Right lobe of liver (tissue), 6 donors: ENCODE measurements at regions not wholly inside any gene's neighbourhood (a gene's known extent, or its start where the extent isn't known, plus 50 kb on each side); places are given as distances from the start of the nearest gene placed in this dataset.
"Not testable (repeated sequence)": the region's sequence is repeated elsewhere in the genome, so short reads cannot be mapped to it uniquely, and the experiment has no call there.

Experiments used
- ATAC-seq, 4 donors: fragments of 200-7000 bp; cut with Tn5 transposase; one replicate each; pipeline ENCODE4 v1.9.1; 2020; ENCODE audit warnings: mild to moderate bottlenecking in 4 of 4, moderate library complexity in 4 of 4
- DNase-seq, 3 donors: peaks; one replicate each; pipeline ENCODE4 v3.0.0-alpha.2; 2020
- H3K27ac ChIP-seq, 3 donors: fragments of 200-600 bp; one replicate each; pipeline ENCODE4 v1.8.0; 2022
- H3K27me3 ChIP-seq, 2 donors: fragments of 200-600 bp; one replicate each; pipeline ENCODE4 v1.8.0; 2022
- H3K36me3 ChIP-seq, 4 donors: fragments of 200-600 bp; sonication (generic) in 1 of 4; one replicate each; pipeline versions ENCODE4 v1.5.1 to v1.8.0; 2017 to 2022; ENCODE audit warnings: control low read depth in 1 of 4
- H3K4me1 ChIP-seq, 4 donors: fragments of 200-600 bp; sonication (generic) in 1 of 4; one replicate each; pipeline versions ENCODE4 v1.5.1 to v1.8.0; 2017 to 2022; ENCODE audit warnings: control low read depth in 1 of 4
- H3K4me3 ChIP-seq, 3 donors: fragments of 200-600 bp; one replicate each; pipeline ENCODE4 v1.8.0; 2022
- H3K9me3 ChIP-seq, 4 donors: fragments of 200-600 bp; sonication (generic) in 1 of 4; one replicate each; pipeline versions ENCODE4 v1.5.1 to v1.8.0; 2017 to 2022; ENCODE audit warnings: control low read depth in 1 of 4
- POLR2A ChIP-seq: fragments of 450-650 bp; IDR thresholded peaks from one replicate; pipeline ENCODE4 v1.6.1; 2017; ENCODE audit warnings: antibody characterized with exemption, mild to moderate bottlenecking
- WGBS: methylation state at CpG from one replicate; pipeline ENCODE4 v1.1.6; 2018; ENCODE audit warnings: low coverage, low lambda C conversion rate; ENCODE audit not compliant: insufficient coverage; ENCODE audit errors: missing lambda C conversion rate; 5-methylcytosine and 5-hydroxymethylcytosine counted together
- intact Hi-C, 2 donors: fragments of 100-400 bp; cut with DNase I; formaldehyde crosslinking; loops; one replicate each; pipeline versions ENCODE4 v1.11.2 to v1.14.1; 2022
- TF ChIP-seq, protein P1 (sequence below), 4 donors: fragments of 200-600 bp in 3 of 4; fragments of 450-650 bp in 1 of 4; IDR thresholded peaks; one replicate each; pipeline versions ENCODE4 v1.5.1 to v1.8.0; 2016 to 2022; ENCODE audit warnings: antibody characterized with exemption in 4 of 4, mild to moderate bottlenecking in 2 of 4
- donor health status: DM: no; HTN: yes; CAD: no.
- donor health status: DM: no; HTN: no; CAD: no.
- donor health status: DM: no; HTN: no; CAD: no.
- donor health status: DM: no; HTN: yes; CAD: no.
- donor health status: DM: no; HTN: yes; CAD: no.

DNA sequence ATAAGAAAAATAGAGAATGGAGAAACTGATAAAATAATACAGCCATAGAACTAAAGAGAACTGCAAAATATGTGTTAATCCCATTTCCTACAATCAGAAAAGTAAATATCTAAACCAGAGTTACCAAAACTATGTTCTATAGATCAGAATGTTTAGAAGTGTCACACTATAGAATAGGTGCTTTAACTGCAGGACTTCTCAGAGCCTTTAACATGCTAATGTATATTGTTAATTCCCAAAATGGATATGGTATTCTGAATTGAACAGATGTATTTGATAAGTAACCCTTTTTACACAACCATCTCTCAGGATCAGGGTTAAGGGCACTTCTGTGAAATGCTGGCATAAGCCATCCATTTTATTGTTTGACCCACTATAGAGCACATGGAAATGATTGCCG is 200.3 kb downstream of the SHOX2 start:
- DNase-seq (no peak), ATAC-seq (no peak)
- Histone ChIP-seq H3K4me1 (no peaks in the 10 kb centered on the region), H3K36me3 (no peaks in the 10 kb centered on the region), H3K27me3 (no peaks in the 10 kb centered on the region), H3K4me3 (no peak overlapping the region), H3K27ac (no peak overlapping the region), H3K9me3 (no peaks in the 10 kb centered on the region)
- intact Hi-C loops: no loop called here
- 31% methylated on average over 1 of the region's 1 CpG for WGBS
- no peak for TF ChIP-seq POLR2A
- TF ChIP-seq, protein P1, sequence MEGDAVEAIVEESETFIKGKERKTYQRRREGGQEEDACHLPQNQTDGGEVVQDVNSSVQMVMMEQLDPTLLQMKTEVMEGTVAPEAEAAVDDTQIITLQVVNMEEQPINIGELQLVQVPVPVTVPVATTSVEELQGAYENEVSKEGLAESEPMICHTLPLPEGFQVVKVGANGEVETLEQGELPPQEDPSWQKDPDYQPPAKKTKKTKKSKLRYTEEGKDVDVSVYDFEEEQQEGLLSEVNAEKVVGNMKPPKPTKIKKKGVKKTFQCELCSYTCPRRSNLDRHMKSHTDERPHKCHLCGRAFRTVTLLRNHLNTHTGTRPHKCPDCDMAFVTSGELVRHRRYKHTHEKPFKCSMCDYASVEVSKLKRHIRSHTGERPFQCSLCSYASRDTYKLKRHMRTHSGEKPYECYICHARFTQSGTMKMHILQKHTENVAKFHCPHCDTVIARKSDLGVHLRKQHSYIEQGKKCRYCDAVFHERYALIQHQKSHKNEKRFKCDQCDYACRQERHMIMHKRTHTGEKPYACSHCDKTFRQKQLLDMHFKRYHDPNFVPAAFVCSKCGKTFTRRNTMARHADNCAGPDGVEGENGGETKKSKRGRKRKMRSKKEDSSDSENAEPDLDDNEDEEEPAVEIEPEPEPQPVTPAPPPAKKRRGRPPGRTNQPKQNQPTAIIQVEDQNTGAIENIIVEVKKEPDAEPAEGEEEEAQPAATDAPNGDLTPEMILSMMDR (IDR thresholded peaks at IDR 0.05): no peak

DNA sequence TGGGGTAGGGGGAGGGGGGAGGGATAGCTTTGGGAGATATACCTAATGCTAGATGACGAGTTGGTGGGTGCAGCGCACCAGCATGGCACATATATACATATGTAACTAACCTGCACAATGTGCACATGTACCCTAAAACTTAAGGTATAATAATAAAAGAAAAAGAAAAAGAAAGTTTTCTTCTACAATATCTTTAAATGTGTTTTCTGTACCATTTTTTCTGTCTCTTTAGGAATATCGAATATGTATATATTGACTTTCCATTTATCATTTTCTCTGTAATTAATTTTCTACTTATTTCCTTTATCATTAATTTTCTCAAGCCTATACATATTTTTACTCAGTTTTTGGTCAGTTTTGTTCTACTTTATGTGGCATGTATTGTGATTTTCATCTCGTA is 203.5 kb downstream of the SHOX2 start:
- H3K9me3 ChIP-seq, H3K27ac ChIP-seq, H3K36me3 ChIP-seq, DNase-seq, intact Hi-C loops, ATAC-seq, H3K4me1 ChIP-seq, H3K4me3 ChIP-seq, H3K27me3 ChIP-seq: not testable (repeated sequence)
- 70% methylated on average over 4 of the region's 4 CpGs for WGBS

DNA sequence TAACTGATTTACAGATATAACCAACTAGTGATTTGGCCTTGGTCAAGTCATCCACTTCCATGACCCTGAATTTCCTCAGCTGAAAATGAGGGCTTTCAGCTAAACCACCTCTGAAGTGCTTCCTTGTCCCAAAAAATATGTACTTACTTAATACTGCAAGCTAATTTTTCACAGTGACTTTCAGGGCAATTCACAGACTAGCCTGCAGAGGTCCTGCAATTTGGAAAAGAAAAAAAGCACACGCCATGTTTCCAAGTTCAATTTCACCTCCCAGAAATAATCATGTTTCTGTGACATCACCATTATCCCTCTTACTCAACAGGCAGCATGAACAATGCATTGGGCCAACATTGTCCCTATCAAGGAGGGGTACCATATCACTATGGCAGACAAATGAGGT is 218.2 kb downstream of the SHOX2 start:
- Histone ChIP-seq H3K4me3 (no peak overlapping the region), H3K36me3 (no peaks in the 10 kb centered on the region), H3K27ac (no peak overlapping the region), H3K27me3 (no peaks in the 10 kb centered on the region), H3K9me3 (no peaks in the 10 kb centered on the region), H3K4me1 (no peaks in the 10 kb centered on the region)
- TF ChIP-seq, protein P1 (IDR thresholded peaks at IDR 0.05): no peak
- no peak for TF ChIP-seq POLR2A
- ATAC-seq (no peak), DNase-seq (no peak)
- intact Hi-C loops: no loop called here
- 33% methylated on average over 1 of the region's 1 CpG for WGBS

DNA sequence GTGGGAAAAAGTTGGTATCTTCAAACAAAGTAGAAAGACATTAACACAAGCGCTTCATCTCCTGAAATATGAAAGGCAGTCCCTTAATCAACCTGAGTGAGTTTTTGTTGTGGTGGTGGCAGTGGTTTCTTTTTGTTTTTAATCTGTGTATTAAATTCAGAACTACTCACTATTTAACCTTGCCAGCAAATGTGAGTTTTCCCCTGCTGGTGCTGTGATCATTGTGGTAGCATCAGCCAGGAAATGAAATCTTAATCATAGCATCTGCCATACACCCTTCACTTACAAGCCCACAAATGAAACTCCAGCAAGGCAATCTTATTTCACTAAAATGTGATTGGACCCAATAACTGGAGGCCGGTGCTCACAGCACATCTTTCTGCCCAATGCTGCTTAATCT is 229.7 kb downstream of the SHOX2 start:
- intact Hi-C loops: no loop called here
- DNase-seq: no peak
- no peak for TF ChIP-seq POLR2A
- TF ChIP-seq, protein P1 (IDR thresholded peaks at IDR 0.05): no peak
- H3K9me3 ChIP-seq: no peaks in the 10 kb centered on the region
- no peak for ATAC-seq
- no peak overlapping the region for H3K27ac ChIP-seq
- no peak overlapping the region for H3K4me3 ChIP-seq
- H3K27me3 ChIP-seq: no peaks in the 10 kb centered on the region
- 54% methylated on average over 2 of the region's 2 CpGs for WGBS
- no peaks in the 10 kb centered on the region for H3K36me3 ChIP-seq
- H3K4me1 ChIP-seq: no peaks in the 10 kb centered on the region

DNA sequence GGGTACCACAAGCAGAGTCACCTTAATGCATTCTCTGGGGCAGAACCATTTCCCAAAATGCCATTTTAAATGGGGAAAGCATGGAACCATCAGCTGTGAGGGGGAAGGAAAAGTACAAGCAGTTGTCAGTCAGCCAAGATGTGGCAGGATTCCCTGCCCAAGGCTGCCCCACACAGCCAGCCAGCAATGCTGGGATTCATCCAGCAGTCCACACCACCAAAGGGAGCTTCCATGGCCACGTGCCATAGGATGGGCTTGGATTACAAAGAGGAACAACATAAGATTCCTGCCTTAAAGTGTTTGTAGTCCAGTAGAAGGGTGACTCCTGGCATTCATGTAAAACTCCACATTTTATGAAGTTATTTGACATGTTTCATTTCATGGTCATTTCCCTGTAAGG is 233.3 kb downstream of the SHOX2 start:
- intact Hi-C loops: no loop called here
- Histone ChIP-seq H3K36me3 (no peaks in the 10 kb centered on the region), H3K4me3 (no peak overlapping the region), H3K27ac (no peak overlapping the region), H3K27me3 (no peaks in the 10 kb centered on the region), H3K9me3 (no peaks in the 10 kb centered on the region), H3K4me1 (no peaks in the 10 kb centered on the region)
- no peak for ATAC-seq
- WGBS: 40% methylated on average over 1 of the region's 1 CpG
- no peak for DNase-seq
- TF ChIP-seq, protein P1 (IDR thresholded peaks at IDR 0.05): no peak
- TF ChIP-seq POLR2A: no peak
